Right ventricle myocardium superior (tissue), 1 donor: ENCODE measurements at regions not wholly inside any gene's neighbourhood (a gene's known extent, or its start where the extent isn't known, plus 50 kb on each side); places are given as distances from the start of the nearest gene placed in this dataset.

Experiments used
- ATAC-seq: fragments of 200-7000 bp; cut with Tn5 transposase; one replicate; pipeline ENCODE4 v1.9.1; 2020; ENCODE audit warnings: mild to moderate bottlenecking; ENCODE audit not compliant: poor library complexity
- DNase-seq: peaks from one replicate; pipeline ENCODE4 v3.0.0-alpha.2; 2020
- intact Hi-C: fragments of 100-400 bp; cut with DNase I; formaldehyde crosslinking; loops from one replicate; pipeline ENCODE4 v1.11.2; 2022
- donor health status: DM: no; HTN: yes; CAD: no; lungs with severe emphysema.

GRCh38 chr10:123523833-123524232, 142.3 kb upstream of the GPR26 start:
- no peak for ATAC-seq
- DNase-seq, result no peak
- intact Hi-C loops, result no loop called here

GRCh38 chr10:123526356-123527064, 139.6 kb upstream of the GPR26 start:
- intact Hi-C loops, result no loop called here
- ATAC-seq, result no peak
- DNase-seq, result no peak

GRCh38 chr10:123527151-123527550, 139.0 kb upstream of the GPR26 start:
- ATAC-seq, result no peak

GRCh38 chr10:123529146-123529760, 136.9 kb upstream of the GPR26 start:
- no peak for ATAC-seq
- intact Hi-C loops, result no loop called here
- no peak for DNase-seq

More at GRCh38 chr10:123527151-123527550, 139.0 kb upstream of the GPR26 start:
- no peak for DNase-seq
- intact Hi-C loops, result no loop called here

- ATAC-seq (no peak), DNase-seq (no peak)
- intact Hi-C loops, result no loop called here
Measured at GRCh38 chr10:123530166-123530870, 135.8 kb upstream of the GPR26 start.

GRCh38 chr10:123535386-123535785, 130.8 kb upstream of the GPR26 start:
- no peak for DNase-seq
- intact Hi-C loops, result no loop called here
- no peak for ATAC-seq

GRCh38 chr10:123536176-123536845, 129.8 kb upstream of the GPR26 start:
- intact Hi-C loops, result no loop called here
- DNase-seq (no peak), ATAC-seq (no peak)

- DNase-seq (no peak), ATAC-seq (no peak)
- intact Hi-C loops, result no loop called here
Measured at GRCh38 chr10:123537188-123537961, 128.8 kb upstream of the GPR26 start.

GRCh38 chr10:123538401-123539320, 127.5 kb upstream of the GPR26 start:
- no peak for DNase-seq
- no peak for ATAC-seq

GRCh38 chr10:123544986-123545385, 121.2 kb upstream of the GPR26 start:
- ATAC-seq (no peak), DNase-seq (no peak)
- intact Hi-C loops, result no loop called here

More at GRCh38 chr10:123538401-123539320, 127.5 kb upstream of the GPR26 start:
- intact Hi-C loops, result no loop called here

- ATAC-seq, result no peak
- DNase-seq, result no peak
- intact Hi-C loops, result no loop called here
Measured at GRCh38 chr10:123548770-123549169, 117.4 kb upstream of the GPR26 start.

- intact Hi-C loops, result no loop called here
- ATAC-seq (no peak), DNase-seq (no peak)
Measured at GRCh38 chr10:123549761-123550454, 116.2 kb upstream of the GPR26 start.

GRCh38 chr10:123550675-123551096, 115.5 kb upstream of the GPR26 start:
- ATAC-seq (no peak), DNase-seq (no peak)
- intact Hi-C loops, result no loop called here

GRCh38 chr10:123551259-123551658, 114.9 kb upstream of the GPR26 start:
- ATAC-seq (no peak), DNase-seq (no peak)
- intact Hi-C loops, result no loop called here

GRCh38 chr10:123552760-123553554, 113.2 kb upstream of the GPR26 start:
- no peak for DNase-seq
- no peak for ATAC-seq
- intact Hi-C loops, result no loop called here

- ATAC-seq (no peak), DNase-seq (no peak)
- intact Hi-C loops, result no loop called here
Measured at GRCh38 chr10:123553810-123554430, 112.2 kb upstream of the GPR26 start.
